Chondrocyte (in vitro differentiated cells): ENCODE measurements at regions not wholly inside any gene's neighbourhood (a gene's known extent, or its start where the extent isn't known, plus 50 kb on each side); places are given as distances from the start of the nearest gene placed in this dataset.

Source experiments
- DNase-seq: peaks from one replicate; pipeline ENCODE4 v3.0.0; 2021; ENCODE audit warnings: mixed read lengths, low spot score
- H3K27ac Mint-ChIP-seq: one replicate; pipeline ENCODE4 v1.8.0; 2021; ENCODE audit warnings: mild to moderate bottlenecking, moderate library complexity, mixed read lengths; ENCODE audit not compliant: unreplicated experiment
- H3K27me3 Mint-ChIP-seq: 2 replicates; pipeline ENCODE4 v1.8.0; 2021; ENCODE audit warnings: low read depth, mixed read lengths
- H3K36me3 Mint-ChIP-seq: 2 replicates; pipeline ENCODE4 v1.8.0; 2021; ENCODE audit warnings: low read depth, mixed read lengths
- H3K4me1 Mint-ChIP-seq: 2 replicates; pipeline ENCODE4 v1.8.0; 2021; ENCODE audit warnings: low read depth, mild to moderate bottlenecking, mixed read lengths
- H3K4me3 Mint-ChIP-seq: one replicate; pipeline ENCODE4 v1.8.0; 2021; ENCODE audit warnings: mild to moderate bottlenecking, moderate library complexity, mixed read lengths; ENCODE audit not compliant: unreplicated experiment
- H3K9me3 Mint-ChIP-seq: 2 replicates; pipeline ENCODE4 v1.8.0; 2021; ENCODE audit warnings: low read depth, mixed read lengths
- TF ChIP-seq, protein P1 (sequence below): fragments of 200-600 bp; sonication (generic); IDR thresholded peaks from 2 replicates; pipeline ENCODE4 v1.5.0; 2021; ENCODE audit warnings: antibody characterized with exemption, mild to moderate bottlenecking, moderate library complexity

DNA sequence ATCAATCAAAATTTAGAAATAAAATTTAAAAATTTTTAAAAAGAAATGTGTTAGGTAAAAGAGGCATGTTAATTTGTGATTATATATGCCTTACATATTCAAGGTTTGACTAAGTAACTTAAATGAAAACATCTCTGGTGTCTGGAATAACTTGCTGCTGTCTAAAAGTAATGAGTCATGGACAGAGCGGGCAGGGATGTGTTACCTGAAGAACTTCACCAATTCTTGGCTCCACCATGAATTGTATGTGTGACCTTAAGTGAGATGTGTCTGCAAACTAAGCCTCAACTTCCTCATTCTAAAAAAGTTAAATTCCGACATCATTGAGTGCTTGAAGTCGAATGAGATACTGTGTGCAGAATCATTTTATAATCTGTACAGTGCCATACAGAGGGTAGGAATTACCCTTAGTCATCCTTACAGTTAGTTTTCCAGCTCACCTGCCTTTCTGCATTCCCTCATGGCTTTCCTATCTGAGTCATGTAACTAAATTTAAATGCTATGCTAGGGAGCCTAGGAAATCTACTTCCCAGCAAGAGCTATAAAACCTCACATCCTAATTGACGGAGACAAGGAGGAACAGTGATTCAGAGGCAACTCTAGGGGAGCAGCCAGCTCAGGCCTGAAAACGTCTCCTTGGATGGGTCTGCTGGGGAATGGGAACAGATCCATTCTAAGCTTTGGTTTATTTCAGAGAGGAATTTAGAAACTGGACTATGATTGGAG is 100.7 kb upstream of the TSPAN2 start:
- DNase-seq, result no peak
- no peaks in the 10 kb centered on the region for H3K36me3 Mint-ChIP-seq
- H3K27me3 Mint-ChIP-seq, result no peaks in the 10 kb centered on the region

DNA sequence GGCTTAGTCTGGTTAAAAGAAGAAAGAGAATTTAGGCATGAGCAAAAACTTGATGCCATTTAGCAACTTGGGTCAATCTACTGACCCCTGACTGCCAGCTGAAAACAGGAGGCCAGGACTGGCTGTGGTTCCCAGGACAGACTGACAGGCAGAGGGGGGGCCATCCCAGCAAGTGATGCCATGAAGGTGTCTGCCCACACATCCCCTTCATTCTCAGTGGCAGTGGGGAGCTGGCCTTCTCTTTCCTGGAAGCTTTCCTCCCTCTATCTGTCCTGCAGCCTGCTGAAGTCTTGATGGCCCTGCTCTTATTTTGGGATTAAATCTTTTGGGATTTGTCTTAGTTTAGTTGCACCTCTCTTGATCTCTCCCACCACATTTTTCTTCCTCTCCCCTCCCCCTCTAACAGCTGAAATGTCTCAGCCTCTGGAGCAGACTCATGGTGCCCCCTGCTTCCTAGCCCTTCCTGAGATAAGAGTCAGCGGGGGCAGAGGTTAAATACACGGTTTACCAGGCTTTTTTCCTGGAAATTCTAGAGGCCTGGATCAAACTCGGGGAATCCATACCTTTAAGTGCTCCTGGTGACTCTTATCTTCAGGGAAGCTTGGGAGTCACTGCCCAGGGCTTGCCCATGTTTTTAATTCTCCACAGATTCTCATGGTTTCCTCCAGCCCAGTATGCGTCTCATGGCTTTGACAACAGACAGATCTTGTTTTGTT is 99.5 kb upstream of the TSPAN2 start:
- DNase-seq, result no peak
- no peaks in the 10 kb centered on the region for H3K27me3 Mint-ChIP-seq
- peak overlapping the region; percentile 50 for H3K27ac Mint-ChIP-seq
- H3K4me3 Mint-ChIP-seq, result no peak overlapping the region
- no peaks in the 10 kb centered on the region for H3K36me3 Mint-ChIP-seq
- TF ChIP-seq, protein P1, sequence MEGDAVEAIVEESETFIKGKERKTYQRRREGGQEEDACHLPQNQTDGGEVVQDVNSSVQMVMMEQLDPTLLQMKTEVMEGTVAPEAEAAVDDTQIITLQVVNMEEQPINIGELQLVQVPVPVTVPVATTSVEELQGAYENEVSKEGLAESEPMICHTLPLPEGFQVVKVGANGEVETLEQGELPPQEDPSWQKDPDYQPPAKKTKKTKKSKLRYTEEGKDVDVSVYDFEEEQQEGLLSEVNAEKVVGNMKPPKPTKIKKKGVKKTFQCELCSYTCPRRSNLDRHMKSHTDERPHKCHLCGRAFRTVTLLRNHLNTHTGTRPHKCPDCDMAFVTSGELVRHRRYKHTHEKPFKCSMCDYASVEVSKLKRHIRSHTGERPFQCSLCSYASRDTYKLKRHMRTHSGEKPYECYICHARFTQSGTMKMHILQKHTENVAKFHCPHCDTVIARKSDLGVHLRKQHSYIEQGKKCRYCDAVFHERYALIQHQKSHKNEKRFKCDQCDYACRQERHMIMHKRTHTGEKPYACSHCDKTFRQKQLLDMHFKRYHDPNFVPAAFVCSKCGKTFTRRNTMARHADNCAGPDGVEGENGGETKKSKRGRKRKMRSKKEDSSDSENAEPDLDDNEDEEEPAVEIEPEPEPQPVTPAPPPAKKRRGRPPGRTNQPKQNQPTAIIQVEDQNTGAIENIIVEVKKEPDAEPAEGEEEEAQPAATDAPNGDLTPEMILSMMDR, result no peak
- peaks cover 62% of the 10 kb centered on the region for H3K4me1 Mint-ChIP-seq
- no peaks in the 10 kb centered on the region for H3K9me3 Mint-ChIP-seq

More for the DNA sequence above, 100.7 kb upstream of the TSPAN2 start:
- Mint-ChIP-seq H3K9me3 (no peaks in the 10 kb centered on the region), H3K4me1 (peaks cover 58% of the 10 kb centered on the region), H3K4me3 (no peak overlapping the region), H3K27ac (peak overlapping the region; percentile 94)
- TF ChIP-seq, protein P1, result no peak

DNA sequence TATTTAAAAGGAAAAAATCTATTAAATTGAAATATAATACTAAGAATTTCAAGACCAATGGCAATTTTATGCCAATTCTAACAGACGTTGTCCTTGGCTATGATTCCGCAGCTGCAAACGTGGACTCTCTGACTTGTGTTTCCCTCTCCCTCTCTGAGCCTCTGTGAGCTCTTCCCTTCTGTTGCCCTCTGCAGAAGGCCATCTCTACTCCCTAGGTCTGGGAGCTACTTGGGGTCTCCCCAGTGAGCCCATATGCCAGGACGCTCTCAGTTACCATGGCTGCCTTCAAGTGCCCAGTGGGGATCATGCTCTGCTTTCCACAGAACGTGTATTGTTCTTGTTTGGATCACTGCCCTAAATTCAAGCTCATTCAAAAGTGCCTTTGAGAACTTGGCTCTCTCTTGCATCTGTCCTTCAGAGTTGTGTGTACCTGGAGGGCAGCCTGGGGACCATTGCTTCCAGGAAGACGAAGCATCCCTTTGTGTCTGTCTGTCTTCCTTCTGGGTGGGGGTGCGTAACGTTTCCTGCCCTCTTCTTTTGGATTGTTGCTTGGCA is 97.5 kb upstream of the TSPAN2 start:
- H3K9me3 Mint-ChIP-seq, result no peaks in the 10 kb centered on the region
- no peak overlapping the region for H3K27ac Mint-ChIP-seq
- H3K4me1 Mint-ChIP-seq, result peaks cover 53% of the 10 kb centered on the region
- H3K27me3 Mint-ChIP-seq, result no peaks in the 10 kb centered on the region
- H3K36me3 Mint-ChIP-seq, result no peaks in the 10 kb centered on the region
- DNase-seq, result no peak
- TF ChIP-seq, protein P1, result no peak
- H3K4me3 Mint-ChIP-seq, result no peak overlapping the region

DNA sequence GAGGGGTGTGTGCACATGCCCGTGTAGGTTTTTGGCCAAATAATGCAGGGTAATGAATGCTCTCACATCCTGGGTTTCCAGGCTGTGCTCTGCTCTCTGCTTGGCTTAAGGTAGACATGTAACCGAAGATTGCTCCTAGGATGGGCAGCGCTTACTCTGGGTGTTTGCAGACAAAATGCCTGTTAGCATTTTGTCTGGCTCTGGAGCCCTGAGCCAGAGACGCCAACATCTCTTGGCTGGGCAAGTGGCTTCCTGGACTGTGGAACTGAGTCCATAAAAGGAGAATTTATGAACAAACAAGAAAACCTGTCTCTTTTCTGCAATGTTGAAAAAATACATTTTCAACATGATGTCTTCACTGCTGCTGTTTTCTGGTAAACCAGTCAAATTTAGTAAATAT is 96.0 kb upstream of the TSPAN2 start:
- H3K4me3 Mint-ChIP-seq, result no peak overlapping the region
- H3K27me3 Mint-ChIP-seq, result no peaks in the 10 kb centered on the region
- H3K9me3 Mint-ChIP-seq, result no peaks in the 10 kb centered on the region
- H3K27ac Mint-ChIP-seq, result peak overlapping the region; percentile 66
- TF ChIP-seq, protein P1, result no peak
- no peak for DNase-seq
- H3K4me1 Mint-ChIP-seq, result peaks cover 43% of the 10 kb centered on the region
- no peaks in the 10 kb centered on the region for H3K36me3 Mint-ChIP-seq

DNA sequence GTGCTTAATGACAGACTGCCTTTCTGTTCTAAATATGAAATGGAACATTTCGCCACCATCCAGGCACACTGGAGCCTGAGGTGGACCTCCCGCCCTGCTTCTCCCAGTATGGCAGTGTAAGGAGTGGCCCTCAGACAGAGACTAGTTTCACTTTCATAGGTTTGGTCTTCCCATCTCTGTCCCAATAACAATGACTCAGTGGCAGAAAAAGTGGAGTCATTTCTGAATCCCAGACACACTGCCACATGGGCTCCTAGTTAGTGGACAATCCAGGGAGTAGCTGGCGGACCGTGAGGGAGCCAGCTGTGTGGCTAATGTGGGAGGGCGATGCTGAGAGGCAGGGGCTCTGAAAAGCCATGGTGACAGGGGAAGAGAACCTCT is 95.6 kb upstream of the TSPAN2 start:
- Mint-ChIP-seq H3K9me3 (no peaks in the 10 kb centered on the region), H3K4me1 (peaks cover 42% of the 10 kb centered on the region), H3K36me3 (no peaks in the 10 kb centered on the region), H3K27ac (peak overlapping the region; percentile 70), H3K4me3 (no peak overlapping the region), H3K27me3 (no peaks in the 10 kb centered on the region)
- DNase-seq, result no peak
- TF ChIP-seq, protein P1, result no peak
